WTC11 (cell line): ENCODE measurements at regions not wholly inside any gene's neighbourhood (a gene's known extent, or its start where the extent isn't known, plus 50 kb on each side); places are given as distances from the start of the nearest gene placed in this dataset.

ENCODE experiments used
- ATAC-seq: fragments of 200-7000 bp; cut with Tn5 transposase; 2 replicates; pipeline ENCODE4 v1.10.0; 2021; ENCODE audit warnings: mild to moderate bottlenecking, moderate library complexity
- CTCF ChIA-PET: fragments of 300-600 bp; sonication (Branson Sonifier 250); formaldehyde crosslinking; loops from one replicate; lab custom pipeline; 2021; ENCODE audit warnings: antibody characterized with exemption; lab: Charles Lee
- POLR2A ChIA-PET: fragments of 350-600 bp; sonication (Branson Sonifier 250); formaldehyde crosslinking; loops from one replicate; lab custom pipeline; 2021; ENCODE audit warnings: antibody characterized with exemption; lab: Charles Lee
- DNase-seq: peaks from one replicate; pipeline ENCODE4 v3.0.0; 2021; ENCODE audit warnings: low spot score
- H3K27ac Mint-ChIP-seq: 2 replicates; pipeline ENCODE4 v1.8.0; 2021; ENCODE audit warnings: mixed read lengths
- H3K27me3 Mint-ChIP-seq: 2 replicates; pipeline ENCODE4 v1.8.0; 2021; ENCODE audit warnings: low read depth, mild to moderate bottlenecking, moderate library complexity, mixed read lengths
- H3K36me3 Mint-ChIP-seq: 2 replicates; pipeline ENCODE4 v1.8.0; 2021; ENCODE audit warnings: mixed read lengths
- H3K4me1 Mint-ChIP-seq: 2 replicates; pipeline ENCODE4 v1.8.0; 2022; ENCODE audit warnings: mixed read lengths
- H3K4me3 Mint-ChIP-seq: 2 replicates; pipeline ENCODE4 v1.8.0; 2021; ENCODE audit warnings: mild to moderate bottlenecking, moderate library complexity, mixed read lengths
- H3K9me3 Mint-ChIP-seq: 2 replicates; pipeline ENCODE4 v1.8.0; 2021; ENCODE audit warnings: mixed read lengths
- ARID4B ChIP-seq: sonication (generic); formaldehyde crosslinking; IDR thresholded peaks from 2 replicates; pipeline ENCODE4 v1.8.0; 2023; ENCODE audit warnings: missing genetic modification reagents, mild to moderate bottlenecking, borderline replicate concordance
- ATF1 ChIP-seq: sonication (generic); formaldehyde crosslinking; IDR thresholded peaks from 2 replicates; pipeline ENCODE4 v1.8.1; 2023; ENCODE audit warnings: mild to moderate bottlenecking, moderate library complexity, missing genetic modification reagents
- ETV6 ChIP-seq: sonication (generic); formaldehyde crosslinking; IDR thresholded peaks from 2 replicates; pipeline ENCODE4 v1.8.1; 2022; ENCODE audit warnings: mild to moderate bottlenecking, missing genetic modification reagents
- FOXK1 ChIP-seq: sonication (generic); formaldehyde crosslinking; IDR thresholded peaks from 2 replicates; pipeline ENCODE4 v1.8.0; 2022; ENCODE audit warnings: mild to moderate bottlenecking, moderate library complexity, missing genetic modification reagents
- IRF2 ChIP-seq: sonication (generic); formaldehyde crosslinking; IDR thresholded peaks from 2 replicates; pipeline ENCODE4 v1.8.0; 2022; ENCODE audit warnings: low read depth, missing genetic modification reagents, borderline replicate concordance
- RORB ChIP-seq: fragments of 250-450 bp; sonication (Bioruptor Pico); IDR thresholded peaks from 2 replicates; pipeline ENCODE4 v1.9.0; 2021; ENCODE audit warnings: mild to moderate bottlenecking
- SMAD4 ChIP-seq: sonication (generic); formaldehyde crosslinking; IDR thresholded peaks from 2 replicates; pipeline ENCODE4 v1.8.0; 2022; ENCODE audit warnings: mild to moderate bottlenecking, missing genetic modification reagents
- TCF7 ChIP-seq: sonication (generic); formaldehyde crosslinking; IDR thresholded peaks from 2 replicates; pipeline ENCODE4 v1.8.0; 2022; ENCODE audit warnings: mild to moderate bottlenecking, low read depth, missing genetic modification reagents, moderate library complexity
- TEAD1 ChIP-seq: sonication (generic); formaldehyde crosslinking; IDR thresholded peaks from 2 replicates; pipeline ENCODE4 v1.8.0; 2022; ENCODE audit warnings: mild to moderate bottlenecking, missing genetic modification reagents
- ZBTB21 ChIP-seq: sonication (generic); formaldehyde crosslinking; IDR thresholded peaks from 2 replicates; pipeline ENCODE4 v1.8.1; 2023; ENCODE audit warnings: mild to moderate bottlenecking, missing genetic modification reagents, borderline replicate concordance
- ZBTB43 ChIP-seq: sonication (generic); formaldehyde crosslinking; IDR thresholded peaks from 2 replicates; pipeline ENCODE4 v1.8.1; 2023; ENCODE audit warnings: mild to moderate bottlenecking, missing genetic modification reagents
- ZNF121 ChIP-seq: sonication (generic); formaldehyde crosslinking; IDR thresholded peaks from 2 replicates; pipeline ENCODE4 v1.8.0; 2023; ENCODE audit warnings: missing genetic modification reagents
- ZNF263 ChIP-seq: sonication (generic); formaldehyde crosslinking; IDR thresholded peaks from 2 replicates; pipeline ENCODE4 v1.8.1; 2022; ENCODE audit warnings: low read depth, mild to moderate bottlenecking, moderate library complexity, missing genetic modification reagents
- ZNF423 ChIP-seq: fragments of 250-450 bp; sonication (Bioruptor Pico); IDR thresholded peaks from 2 replicates; pipeline ENCODE4 v2.1.2; 2022; ENCODE audit warnings: mild to moderate bottlenecking, moderate library complexity
- TF ChIP-seq, protein P1 (sequence below): sonication (generic); formaldehyde crosslinking; IDR thresholded peaks from 2 replicates; pipeline ENCODE4 v1.8.1; 2022; ENCODE audit warnings: mild to moderate bottlenecking, missing genetic modification reagents, moderate library complexity, borderline replicate concordance
- TF ChIP-seq, protein P2 (sequence below): sonication (generic); formaldehyde crosslinking; IDR thresholded peaks from 2 replicates; pipeline ENCODE4 v1.8.0; 2023; ENCODE audit warnings: mild to moderate bottlenecking, missing genetic modification reagents
- TF ChIP-seq, protein P3 (sequence below): fragments of 250-450 bp; sonication (Bioruptor Pico); IDR thresholded peaks from 2 replicates; pipeline ENCODE4 v1.8.0; 2021; ENCODE audit warnings: mild to moderate bottlenecking
- TF ChIP-seq, protein P4 (sequence below): sonication (generic); formaldehyde crosslinking; IDR thresholded peaks from 2 replicates; pipeline ENCODE4 v1.8.0; 2022; ENCODE audit warnings: mild to moderate bottlenecking, missing genetic modification reagents
- TF ChIP-seq, protein P5 (sequence below): fragments of 250-450 bp; sonication (Bioruptor Pico); IDR thresholded peaks from 2 replicates; pipeline ENCODE4 v1.9.0; 2021; ENCODE audit warnings: mild to moderate bottlenecking
- TF ChIP-seq, protein P6 (sequence below): fragments of 250-450 bp; sonication (Bioruptor Pico); IDR thresholded peaks from 2 replicates; pipeline ENCODE4 v1.9.0; 2021; ENCODE audit warnings: mild to moderate bottlenecking, borderline replicate concordance

DNA sequence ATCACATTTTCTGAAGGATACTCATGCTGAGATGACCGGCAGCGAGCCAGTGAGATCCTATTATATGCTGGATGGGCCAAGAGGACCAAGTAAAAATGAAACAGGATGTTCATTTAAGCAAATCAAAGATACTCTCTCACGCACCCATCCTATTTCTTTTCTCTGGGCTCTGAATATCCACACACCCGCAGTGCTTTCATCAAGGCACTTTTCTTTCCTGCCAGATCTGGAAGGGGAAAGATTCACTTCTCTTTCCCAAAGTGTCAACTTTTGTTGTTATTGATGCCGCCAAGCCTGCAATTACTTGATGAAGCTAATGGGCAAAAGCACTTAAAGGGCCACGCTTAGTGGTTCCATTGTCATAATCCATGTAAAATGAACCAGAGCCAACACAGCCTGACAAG, 191.9 kb upstream of the CHAC2 start (continued):
- TF ChIP-seq, protein P1, sequence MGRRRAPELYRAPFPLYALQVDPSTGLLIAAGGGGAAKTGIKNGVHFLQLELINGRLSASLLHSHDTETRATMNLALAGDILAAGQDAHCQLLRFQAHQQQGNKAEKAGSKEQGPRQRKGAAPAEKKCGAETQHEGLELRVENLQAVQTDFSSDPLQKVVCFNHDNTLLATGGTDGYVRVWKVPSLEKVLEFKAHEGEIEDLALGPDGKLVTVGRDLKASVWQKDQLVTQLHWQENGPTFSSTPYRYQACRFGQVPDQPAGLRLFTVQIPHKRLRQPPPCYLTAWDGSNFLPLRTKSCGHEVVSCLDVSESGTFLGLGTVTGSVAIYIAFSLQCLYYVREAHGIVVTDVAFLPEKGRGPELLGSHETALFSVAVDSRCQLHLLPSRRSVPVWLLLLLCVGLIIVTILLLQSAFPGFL: no peak
- TF ChIP-seq RORB (CRISPR knock-in tag) (no peak), ZNF121 (CRISPR knock-in tag) (no peak)

- CTCF ChIA-PET: no interaction called here
- Mint-ChIP-seq H3K27me3 (no peaks in the 10 kb centered on the region), H3K4me1 (peaks cover 16% of the 10 kb centered on the region), H3K9me3 (no peaks in the 10 kb centered on the region), H3K4me3 (no peak overlapping the region), H3K36me3 (no peaks in the 10 kb centered on the region), H3K27ac (no peak overlapping the region)
- ATAC-seq (no peak), DNase-seq (no peak)
- POLR2A ChIA-PET: no interaction called here
- TF ChIP-seq SMAD4 (CRISPR knock-in tag) (no peak), ATF1 (CRISPR knock-in tag) (no peak), ZBTB21 (CRISPR knock-in tag) (no peak), ZBTB43 (CRISPR knock-in tag) (no peak), ZNF263 (CRISPR knock-in tag) (no peak), ZNF423 (CRISPR knock-in tag) (no peak), FOXK1 (CRISPR knock-in tag) (no peak), IRF2 (CRISPR knock-in tag) (no peak), ETV6 (CRISPR knock-in tag) (no peak), ARID4B (CRISPR knock-in tag) (no peak), TCF7 (CRISPR knock-in tag) (no peak), TEAD1 (CRISPR knock-in tag) (no peak)
- TF ChIP-seq, protein P2, sequence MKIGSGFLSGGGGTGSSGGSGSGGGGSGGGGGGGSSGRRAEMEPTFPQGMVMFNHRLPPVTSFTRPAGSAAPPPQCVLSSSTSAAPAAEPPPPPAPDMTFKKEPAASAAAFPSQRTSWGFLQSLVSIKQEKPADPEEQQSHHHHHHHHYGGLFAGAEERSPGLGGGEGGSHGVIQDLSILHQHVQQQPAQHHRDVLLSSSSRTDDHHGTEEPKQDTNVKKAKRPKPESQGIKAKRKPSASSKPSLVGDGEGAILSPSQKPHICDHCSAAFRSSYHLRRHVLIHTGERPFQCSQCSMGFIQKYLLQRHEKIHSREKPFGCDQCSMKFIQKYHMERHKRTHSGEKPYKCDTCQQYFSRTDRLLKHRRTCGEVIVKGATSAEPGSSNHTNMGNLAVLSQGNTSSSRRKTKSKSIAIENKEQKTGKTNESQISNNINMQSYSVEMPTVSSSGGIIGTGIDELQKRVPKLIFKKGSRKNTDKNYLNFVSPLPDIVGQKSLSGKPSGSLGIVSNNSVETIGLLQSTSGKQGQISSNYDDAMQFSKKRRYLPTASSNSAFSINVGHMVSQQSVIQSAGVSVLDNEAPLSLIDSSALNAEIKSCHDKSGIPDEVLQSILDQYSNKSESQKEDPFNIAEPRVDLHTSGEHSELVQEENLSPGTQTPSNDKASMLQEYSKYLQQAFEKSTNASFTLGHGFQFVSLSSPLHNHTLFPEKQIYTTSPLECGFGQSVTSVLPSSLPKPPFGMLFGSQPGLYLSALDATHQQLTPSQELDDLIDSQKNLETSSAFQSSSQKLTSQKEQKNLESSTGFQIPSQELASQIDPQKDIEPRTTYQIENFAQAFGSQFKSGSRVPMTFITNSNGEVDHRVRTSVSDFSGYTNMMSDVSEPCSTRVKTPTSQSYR (CRISPR knock-in tag): no peak
- TF ChIP-seq, protein P3, sequence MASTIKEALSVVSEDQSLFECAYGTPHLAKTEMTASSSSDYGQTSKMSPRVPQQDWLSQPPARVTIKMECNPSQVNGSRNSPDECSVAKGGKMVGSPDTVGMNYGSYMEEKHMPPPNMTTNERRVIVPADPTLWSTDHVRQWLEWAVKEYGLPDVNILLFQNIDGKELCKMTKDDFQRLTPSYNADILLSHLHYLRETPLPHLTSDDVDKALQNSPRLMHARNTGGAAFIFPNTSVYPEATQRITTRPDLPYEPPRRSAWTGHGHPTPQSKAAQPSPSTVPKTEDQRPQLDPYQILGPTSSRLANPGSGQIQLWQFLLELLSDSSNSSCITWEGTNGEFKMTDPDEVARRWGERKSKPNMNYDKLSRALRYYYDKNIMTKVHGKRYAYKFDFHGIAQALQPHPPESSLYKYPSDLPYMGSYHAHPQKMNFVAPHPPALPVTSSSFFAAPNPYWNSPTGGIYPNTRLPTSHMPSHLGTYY (CRISPR knock-in tag): no peak
- TF ChIP-seq, protein P4, sequence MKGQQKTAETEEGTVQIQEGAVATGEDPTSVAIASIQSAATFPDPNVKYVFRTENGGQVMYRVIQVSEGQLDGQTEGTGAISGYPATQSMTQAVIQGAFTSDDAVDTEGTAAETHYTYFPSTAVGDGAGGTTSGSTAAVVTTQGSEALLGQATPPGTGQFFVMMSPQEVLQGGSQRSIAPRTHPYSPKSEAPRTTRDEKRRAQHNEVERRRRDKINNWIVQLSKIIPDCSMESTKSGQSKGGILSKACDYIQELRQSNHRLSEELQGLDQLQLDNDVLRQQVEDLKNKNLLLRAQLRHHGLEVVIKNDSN (CRISPR knock-in tag): no peak
- TF ChIP-seq, protein P5, sequence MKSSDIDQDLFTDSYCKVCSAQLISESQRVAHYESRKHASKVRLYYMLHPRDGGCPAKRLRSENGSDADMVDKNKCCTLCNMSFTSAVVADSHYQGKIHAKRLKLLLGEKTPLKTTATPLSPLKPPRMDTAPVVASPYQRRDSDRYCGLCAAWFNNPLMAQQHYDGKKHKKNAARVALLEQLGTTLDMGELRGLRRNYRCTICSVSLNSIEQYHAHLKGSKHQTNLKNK (CRISPR knock-in tag): no peak
- TF ChIP-seq, protein P6, sequence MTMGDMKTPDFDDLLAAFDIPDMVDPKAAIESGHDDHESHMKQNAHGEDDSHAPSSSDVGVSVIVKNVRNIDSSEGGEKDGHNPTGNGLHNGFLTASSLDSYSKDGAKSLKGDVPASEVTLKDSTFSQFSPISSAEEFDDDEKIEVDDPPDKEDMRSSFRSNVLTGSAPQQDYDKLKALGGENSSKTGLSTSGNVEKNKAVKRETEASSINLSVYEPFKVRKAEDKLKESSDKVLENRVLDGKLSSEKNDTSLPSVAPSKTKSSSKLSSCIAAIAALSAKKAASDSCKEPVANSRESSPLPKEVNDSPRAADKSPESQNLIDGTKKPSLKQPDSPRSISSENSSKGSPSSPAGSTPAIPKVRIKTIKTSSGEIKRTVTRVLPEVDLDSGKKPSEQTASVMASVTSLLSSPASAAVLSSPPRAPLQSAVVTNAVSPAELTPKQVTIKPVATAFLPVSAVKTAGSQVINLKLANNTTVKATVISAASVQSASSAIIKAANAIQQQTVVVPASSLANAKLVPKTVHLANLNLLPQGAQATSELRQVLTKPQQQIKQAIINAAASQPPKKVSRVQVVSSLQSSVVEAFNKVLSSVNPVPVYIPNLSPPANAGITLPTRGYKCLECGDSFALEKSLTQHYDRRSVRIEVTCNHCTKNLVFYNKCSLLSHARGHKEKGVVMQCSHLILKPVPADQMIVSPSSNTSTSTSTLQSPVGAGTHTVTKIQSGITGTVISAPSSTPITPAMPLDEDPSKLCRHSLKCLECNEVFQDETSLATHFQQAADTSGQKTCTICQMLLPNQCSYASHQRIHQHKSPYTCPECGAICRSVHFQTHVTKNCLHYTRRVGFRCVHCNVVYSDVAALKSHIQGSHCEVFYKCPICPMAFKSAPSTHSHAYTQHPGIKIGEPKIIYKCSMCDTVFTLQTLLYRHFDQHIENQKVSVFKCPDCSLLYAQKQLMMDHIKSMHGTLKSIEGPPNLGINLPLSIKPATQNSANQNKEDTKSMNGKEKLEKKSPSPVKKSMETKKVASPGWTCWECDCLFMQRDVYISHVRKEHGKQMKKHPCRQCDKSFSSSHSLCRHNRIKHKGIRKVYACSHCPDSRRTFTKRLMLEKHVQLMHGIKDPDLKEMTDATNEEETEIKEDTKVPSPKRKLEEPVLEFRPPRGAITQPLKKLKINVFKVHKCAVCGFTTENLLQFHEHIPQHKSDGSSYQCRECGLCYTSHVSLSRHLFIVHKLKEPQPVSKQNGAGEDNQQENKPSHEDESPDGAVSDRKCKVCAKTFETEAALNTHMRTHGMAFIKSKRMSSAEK (CRISPR knock-in tag): no peak
These were observed 194.9 kb upstream of the CHAC2 start for GRCh38 chr2:53572696-53573095.
